Sigmoid colon (tissue), 6 donors: ENCODE measurements at regions not wholly inside any gene's neighbourhood (a gene's known extent, or its start where the extent isn't known, plus 50 kb on each side); places are given as distances from the start of the nearest gene placed in this dataset.

ENCODE experiments used
- DNase-seq: peaks from one replicate; pipeline ENCODE4 v3.0.0-alpha.2; 2019
- H3K27ac ChIP-seq, 4 donors: fragments of 200-600 bp; sonication (generic); one replicate each; pipeline ENCODE4 v1.5.1; 2016 to 2019; ENCODE audit warnings: mild to moderate bottlenecking in 1 of 4
- H3K27me3 ChIP-seq, 3 donors: fragments of 200-600 bp; sonication (generic); one replicate each; pipeline ENCODE4 v1.5.1; 2019; ENCODE audit warnings: mild to moderate bottlenecking in 1 of 3
- H3K36me3 ChIP-seq, 4 donors: fragments of 200-600 bp; sonication (generic); one replicate each; pipeline ENCODE4 v1.5.1; 2016 to 2019
- H3K4me1 ChIP-seq, 4 donors: fragments of 200-600 bp; sonication (generic); one replicate each; pipeline ENCODE4 v1.5.1; 2017 to 2019
- H3K4me3 ChIP-seq, 4 donors: fragments of 200-600 bp; sonication (generic); one replicate each; pipeline ENCODE4 v1.5.1; 2017 to 2019; ENCODE audit warnings: mild to moderate bottlenecking in 2 of 4, moderate library complexity in 1 of 4
- H3K9me3 ChIP-seq, 4 donors: fragments of 200-600 bp in 3 of 4; sonication (generic) in 3 of 4; one replicate each; pipeline versions ENCODE4 v1.5.1 to v1.6.1; 2013 to 2019
- EP300 ChIP-seq, 4 donors: sonication (generic); formaldehyde crosslinking; IDR thresholded peaks; one replicate each; pipeline ENCODE4 v1.6.1; 2017; ENCODE audit warnings: antibody characterized with exemption in 4 of 4
- POLR2A ChIP-seq, 2 donors: fragments of 450-650 bp; IDR thresholded peaks; one replicate each; pipeline ENCODE4 v1.6.1; 2016; ENCODE audit warnings: antibody characterized with exemption in 2 of 2, mild to moderate bottlenecking in 2 of 2, moderate library complexity in 2 of 2
- POLR2AphosphoS5 ChIP-seq, 4 donors: sonication (generic); formaldehyde crosslinking; IDR thresholded peaks; one replicate each; pipeline ENCODE4 v1.6.1; 2017; ENCODE audit warnings: antibody characterized with exemption in 4 of 4
- WGBS, 2 donors: extraction: QIAGEN DNeasy Blood & Tissue Kit; methylation state at CpG; one replicate each; pipeline ENCODE4 v1.1.7; 2013; 5-methylcytosine and 5-hydroxymethylcytosine counted together
- intact Hi-C: fragments of 100-400 bp; cut with DNase I; formaldehyde crosslinking; loops from one replicate; pipeline ENCODE4 v1.15.1; 2023
- TF ChIP-seq, protein P1 (sequence below), 4 experiments: fragments of 450-650 bp in 3 of 4; fragments of 200-600 bp in 1 of 4; IDR thresholded peaks; one replicate each; pipeline ENCODE4 v1.5.1; 2016 to 2019; ENCODE audit warnings: antibody characterized with exemption in 4 of 4, mild to moderate bottlenecking in 3 of 4, moderate library complexity in 2 of 4
- donor health status: healthy with polysubstance abuse.
- donor health status: healthy.

- intact Hi-C loops: loop anchor here (2.0 to 5.0 kb wide), 3 partner anchors 44 to 231 kb away; partner anchors contain the start of gene FN1
- Histone ChIP-seq H3K27ac (peak overlapping the region; percentile 66 to 80 (median 71)), H3K9me3 (no peaks in the 10 kb centered on the region), H3K27me3 (no peaks in the 10 kb centered on the region), H3K4me1 (peaks cover 0 to 42% (median 28%) of the 10 kb centered on the region in 4 donors), H3K4me3 (no peak overlapping the region), H3K36me3 (no peaks in the 10 kb centered on the region)
- TF ChIP-seq, protein P1, sequence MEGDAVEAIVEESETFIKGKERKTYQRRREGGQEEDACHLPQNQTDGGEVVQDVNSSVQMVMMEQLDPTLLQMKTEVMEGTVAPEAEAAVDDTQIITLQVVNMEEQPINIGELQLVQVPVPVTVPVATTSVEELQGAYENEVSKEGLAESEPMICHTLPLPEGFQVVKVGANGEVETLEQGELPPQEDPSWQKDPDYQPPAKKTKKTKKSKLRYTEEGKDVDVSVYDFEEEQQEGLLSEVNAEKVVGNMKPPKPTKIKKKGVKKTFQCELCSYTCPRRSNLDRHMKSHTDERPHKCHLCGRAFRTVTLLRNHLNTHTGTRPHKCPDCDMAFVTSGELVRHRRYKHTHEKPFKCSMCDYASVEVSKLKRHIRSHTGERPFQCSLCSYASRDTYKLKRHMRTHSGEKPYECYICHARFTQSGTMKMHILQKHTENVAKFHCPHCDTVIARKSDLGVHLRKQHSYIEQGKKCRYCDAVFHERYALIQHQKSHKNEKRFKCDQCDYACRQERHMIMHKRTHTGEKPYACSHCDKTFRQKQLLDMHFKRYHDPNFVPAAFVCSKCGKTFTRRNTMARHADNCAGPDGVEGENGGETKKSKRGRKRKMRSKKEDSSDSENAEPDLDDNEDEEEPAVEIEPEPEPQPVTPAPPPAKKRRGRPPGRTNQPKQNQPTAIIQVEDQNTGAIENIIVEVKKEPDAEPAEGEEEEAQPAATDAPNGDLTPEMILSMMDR (IDR thresholded peaks at IDR 0.05): no peak
- TF ChIP-seq EP300 (IDR thresholded peaks at IDR 0.05) (peak; percentile 24 to 79 (median 60)), POLR2AphosphoS5 (IDR thresholded peaks at IDR 0.05) (peak; percentile 76 to 87 (median 80))
- peak; percentile 89 for DNase-seq
- 81 to 88% methylated on average over 5 of the region's 5 CpGs for WGBS, 2 donors
These were observed 232.5 kb upstream of the FN1 start for GRCh38 chr2:215668378-215668775.

GRCh38 chr2:215667585-215668377, 231.9 kb upstream of the FN1 start:
- peak overlapping the region; percentile 66 to 80 (median 71) for H3K27ac ChIP-seq
- intact Hi-C loops: loop anchor here (2.0 to 5.0 kb wide), 3 partner anchors 43 to 230 kb away; partner anchors contain the start of gene FN1

GRCh38 chr2:215664847-215665525, 229.1 kb upstream of the FN1 start:
- no peak for DNase-seq
- Histone ChIP-seq H3K4me1 (peaks cover 0 to 71% (median 43%) of the 10 kb centered on the region in 4 donors), H3K27ac (peak overlapping the region; percentile 45 to 80 (median 68)), H3K27me3 (no peaks in the 10 kb centered on the region), H3K4me3 (no peak overlapping the region), H3K36me3 (no peaks in the 10 kb centered on the region), H3K9me3 (no peaks in the 10 kb centered on the region)
- 58 to 59% methylated on average over 3 of the region's 3 CpGs for WGBS, 2 donors
- TF ChIP-seq EP300 (IDR thresholded peaks at IDR 0.05) (no peak), POLR2AphosphoS5 (IDR thresholded peaks at IDR 0.05) (peak in 2 of 4 donors; percentile 14 to 39)
- intact Hi-C loops: loop anchor here (5.0 kb wide), 3 partner anchors 47 to 228 kb away; partner anchors contain the start of gene FN1

More at GRCh38 chr2:215667585-215668377, 231.9 kb upstream of the FN1 start:
- TF ChIP-seq POLR2AphosphoS5 (IDR thresholded peaks at IDR 0.05): no peak
- TF ChIP-seq POLR2A (IDR thresholded peaks at IDR 0.05): no peak
- TF ChIP-seq EP300 (IDR thresholded peaks at IDR 0.05): no peak
- TF ChIP-seq, protein P1 (IDR thresholded peaks at IDR 0.05): no peak
- WGBS, 2 donors: 87 to 93% methylated on average over 10 of the region's 10 CpGs
- no peaks in the 10 kb centered on the region for H3K27me3 ChIP-seq
- no peaks in the 10 kb centered on the region for H3K36me3 ChIP-seq
- peaks cover 0 to 45% (median 30%) of the 10 kb centered on the region in 4 donors for H3K4me1 ChIP-seq
- DNase-seq: no peak
- no peak overlapping the region for H3K4me3 ChIP-seq
- no peaks in the 10 kb centered on the region for H3K9me3 ChIP-seq

- intact Hi-C loops: loop anchor here (5.0 kb wide), 1 partner anchor 50 kb away; no protein-coding TSS in a partner anchor
- DNase-seq: no peak
- H3K4me1 ChIP-seq: peaks cover 0 to 69% (median 35%) of the 10 kb centered on the region in 4 donors
- 47 to 69% methylated on average over 1 of the region's 1 CpG for WGBS, 2 donors
- H3K27me3 ChIP-seq: no peaks in the 10 kb centered on the region
- H3K27ac ChIP-seq: peak overlapping the region in 3 of 4 donors; percentile 70 to 80 (median 76)
- no peak for TF ChIP-seq POLR2A (IDR thresholded peaks at IDR 0.05)
- no peak for TF ChIP-seq EP300 (IDR thresholded peaks at IDR 0.05)
- TF ChIP-seq POLR2AphosphoS5 (IDR thresholded peaks at IDR 0.05): no peak
- TF ChIP-seq, protein P1 (IDR thresholded peaks at IDR 0.05): no peak
- no peaks in the 10 kb centered on the region for H3K9me3 ChIP-seq
- no peak overlapping the region for H3K4me3 ChIP-seq
- H3K36me3 ChIP-seq: no peaks in the 10 kb centered on the region
These were observed 226.8 kb upstream of the FN1 start for GRCh38 chr2:215662715-215663114.

- Histone ChIP-seq H3K9me3 (no peaks in the 10 kb centered on the region), H3K27me3 (no peaks in the 10 kb centered on the region), H3K27ac (peak overlapping the region; percentile 70 to 80 (median 74)), H3K4me3 (no peak overlapping the region), H3K4me1 (peaks cover 0 to 68% (median 34%) of the 10 kb centered on the region in 4 donors), H3K36me3 (no peaks in the 10 kb centered on the region)
- no peak for TF ChIP-seq POLR2A (IDR thresholded peaks at IDR 0.05)
- no peak for TF ChIP-seq EP300 (IDR thresholded peaks at IDR 0.05)
- TF ChIP-seq, protein P1 (IDR thresholded peaks at IDR 0.05): no peak
- no peak for TF ChIP-seq POLR2AphosphoS5 (IDR thresholded peaks at IDR 0.05)
- WGBS, 2 donors: 85 to 91% methylated on average over 8 of the region's 8 CpGs
- intact Hi-C loops: loop anchor here (5.0 kb wide), 1 partner anchor 52 kb away; no protein-coding TSS in a partner anchor
- DNase-seq: no peak
These were observed 224.8 kb upstream of the FN1 start for GRCh38 chr2:215660687-215661086.
